Left lung (tissue), 4 donors: ENCODE measurements at regions not wholly inside any gene's neighbourhood (a gene's known extent, or its start where the extent isn't known, plus 50 kb on each side); places are given as distances from the start of the nearest gene placed in this dataset.

Experiments used
- ATAC-seq: fragments of 200-7000 bp; cut with Tn5 transposase; one replicate; pipeline ENCODE4 v1.9.1; 2020; ENCODE audit warnings: moderate library complexity
- DNase-seq, 4 donors: peaks; one replicate each; pipeline ENCODE4 v3.0.0-alpha.2; 2013 to 2020
- H3K27ac ChIP-seq, 2 donors: fragments of 200-600 bp; sonication (generic) in 1 of 2; one replicate each; pipeline versions ENCODE4 v1.5.0 to v1.8.0; 2020 to 2021
- H3K27me3 ChIP-seq, 2 donors: fragments of 200-600 bp; sonication (generic) in 1 of 2; one replicate each; pipeline versions ENCODE4 v1.5.0 to v1.8.0; 2020 to 2021
- H3K36me3 ChIP-seq, 2 donors: fragments of 200-600 bp; sonication (generic) in 1 of 2; one replicate each; pipeline versions ENCODE4 v1.5.0 to v1.8.0; 2020 to 2021
- H3K4me1 ChIP-seq, 2 donors: fragments of 200-600 bp; one replicate each; pipeline ENCODE4 v1.8.0; 2021
- H3K4me3 ChIP-seq, 2 donors: fragments of 200-600 bp; sonication (generic) in 1 of 2; one replicate each; pipeline versions ENCODE4 v1.5.0 to v1.8.0; 2020 to 2021; ENCODE audit warnings: mild to moderate bottlenecking in 1 of 2
- H3K9me3 ChIP-seq, 2 donors: fragments of 200-600 bp; sonication (generic) in 1 of 2; one replicate each; pipeline versions ENCODE4 v1.5.0 to v1.8.0; 2020 to 2021
- intact Hi-C, 2 donors: fragments of 100-400 bp; cut with DNase I; formaldehyde crosslinking; loops; one replicate each; pipeline versions ENCODE4 v1.11.2 to v1.14.2; 2022
- TF ChIP-seq, protein P1 (sequence below), 2 donors: fragments of 200-600 bp; sonication (generic) in 1 of 2; IDR thresholded peaks; one replicate each; pipeline versions ENCODE4 v1.5.0 to v1.8.0; 2021; ENCODE audit warnings: antibody characterized with exemption in 2 of 2
- donor health status: DM: no; HTN: yes; CAD: no.
- donor health status: DM: no; HTN: no; CAD: no.

DNA sequence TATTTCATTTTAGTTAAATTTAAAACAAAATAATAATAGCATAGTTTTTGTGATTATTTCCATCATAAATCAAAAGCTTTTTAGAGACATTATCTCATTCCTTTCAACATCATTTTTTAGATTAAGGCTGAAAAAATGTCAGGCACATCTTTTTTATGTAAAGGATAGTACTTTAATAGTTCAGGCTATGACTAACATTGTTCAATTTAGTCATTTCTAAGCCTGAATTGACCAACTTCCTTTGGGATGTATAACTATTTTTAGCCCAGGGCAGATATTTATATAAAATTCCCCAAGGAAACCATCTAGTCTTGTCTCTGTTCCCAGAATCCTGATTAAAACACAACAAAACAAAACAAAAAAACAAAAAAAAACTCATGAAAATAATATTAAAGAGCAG is 145.6 kb upstream of the PCDH18 start:
- TF ChIP-seq, protein P1, sequence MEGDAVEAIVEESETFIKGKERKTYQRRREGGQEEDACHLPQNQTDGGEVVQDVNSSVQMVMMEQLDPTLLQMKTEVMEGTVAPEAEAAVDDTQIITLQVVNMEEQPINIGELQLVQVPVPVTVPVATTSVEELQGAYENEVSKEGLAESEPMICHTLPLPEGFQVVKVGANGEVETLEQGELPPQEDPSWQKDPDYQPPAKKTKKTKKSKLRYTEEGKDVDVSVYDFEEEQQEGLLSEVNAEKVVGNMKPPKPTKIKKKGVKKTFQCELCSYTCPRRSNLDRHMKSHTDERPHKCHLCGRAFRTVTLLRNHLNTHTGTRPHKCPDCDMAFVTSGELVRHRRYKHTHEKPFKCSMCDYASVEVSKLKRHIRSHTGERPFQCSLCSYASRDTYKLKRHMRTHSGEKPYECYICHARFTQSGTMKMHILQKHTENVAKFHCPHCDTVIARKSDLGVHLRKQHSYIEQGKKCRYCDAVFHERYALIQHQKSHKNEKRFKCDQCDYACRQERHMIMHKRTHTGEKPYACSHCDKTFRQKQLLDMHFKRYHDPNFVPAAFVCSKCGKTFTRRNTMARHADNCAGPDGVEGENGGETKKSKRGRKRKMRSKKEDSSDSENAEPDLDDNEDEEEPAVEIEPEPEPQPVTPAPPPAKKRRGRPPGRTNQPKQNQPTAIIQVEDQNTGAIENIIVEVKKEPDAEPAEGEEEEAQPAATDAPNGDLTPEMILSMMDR (IDR thresholded peaks at IDR 0.05) = no peak
- DNase-seq (no peak), ATAC-seq (no peak)
- Histone ChIP-seq H3K9me3 (no peaks in the 10 kb centered on the region), H3K4me3 (no peak overlapping the region), H3K4me1 (no peaks in the 10 kb centered on the region), H3K27me3 (no peaks in the 10 kb centered on the region), H3K36me3 (no peaks in the 10 kb centered on the region), H3K27ac (no peak overlapping the region)
- intact Hi-C loops = no loop called here

DNA sequence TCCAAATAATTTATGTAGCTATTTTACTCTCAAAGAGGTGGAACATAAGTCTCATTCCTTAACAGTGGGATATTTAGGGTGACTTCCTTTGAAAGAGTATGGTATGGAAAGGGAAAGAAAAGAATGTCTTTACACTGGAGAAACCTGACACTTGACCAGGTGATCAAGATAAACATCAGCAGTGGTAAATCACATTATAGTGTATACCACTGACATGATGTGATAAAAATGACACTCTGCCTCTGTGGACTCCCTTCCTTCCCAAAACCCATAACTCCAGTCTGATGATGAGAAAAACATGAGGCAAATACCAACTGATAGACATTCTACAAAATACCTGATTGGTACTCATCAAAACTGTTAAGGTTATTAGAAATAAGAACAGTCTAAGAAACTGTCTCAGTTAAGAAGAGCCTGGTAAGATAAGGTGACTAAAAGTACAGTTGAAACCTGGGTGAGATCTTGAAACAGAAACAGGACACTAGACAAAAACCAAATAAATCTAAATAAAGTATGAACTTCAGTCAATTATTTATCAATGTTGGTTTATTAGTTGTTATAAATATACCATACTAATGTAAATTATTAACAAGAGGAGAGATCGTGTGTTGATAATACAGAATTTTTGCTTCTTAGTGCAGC is 144.2 kb upstream of the PCDH18 start:
- no peaks in the 10 kb centered on the region for H3K9me3 ChIP-seq
- no peaks in the 10 kb centered on the region for H3K27me3 ChIP-seq
- TF ChIP-seq, protein P1 (IDR thresholded peaks at IDR 0.05) = no peak
- no peaks in the 10 kb centered on the region for H3K36me3 ChIP-seq
- no peaks in the 10 kb centered on the region for H3K4me1 ChIP-seq
- H3K4me3 ChIP-seq = no peak overlapping the region
- intact Hi-C loops = no loop called here
- no peak for DNase-seq
- no peak for ATAC-seq
- no peak overlapping the region for H3K27ac ChIP-seq

DNA sequence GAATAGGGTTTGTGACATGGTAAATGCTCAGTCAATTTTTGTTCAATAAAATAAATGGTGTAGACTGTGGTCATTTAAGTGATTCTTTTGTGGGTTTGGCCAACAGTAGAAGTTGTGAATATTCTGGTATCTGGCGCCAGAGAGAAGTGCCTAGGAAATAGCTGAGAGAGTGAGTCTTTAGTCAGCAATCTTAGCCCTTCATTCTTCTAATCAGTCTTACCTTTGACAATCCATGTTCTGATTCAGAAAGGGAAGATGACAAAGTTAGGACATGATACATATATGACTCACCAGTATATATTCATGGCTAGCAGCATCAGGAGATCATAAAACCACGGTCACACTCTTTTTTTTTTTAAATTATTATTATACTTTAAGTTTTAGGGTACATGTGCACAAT is 141.8 kb upstream of the PCDH18 start:
- Histone ChIP-seq H3K9me3 (no peaks in the 10 kb centered on the region), H3K4me3 (no peak overlapping the region), H3K27ac (no peak overlapping the region), H3K4me1 (no peaks in the 10 kb centered on the region), H3K27me3 (no peaks in the 10 kb centered on the region), H3K36me3 (no peaks in the 10 kb centered on the region)
- TF ChIP-seq, protein P1 (IDR thresholded peaks at IDR 0.05) = no peak
- intact Hi-C loops = no loop called here
- DNase-seq (no peak), ATAC-seq (no peak)

DNA sequence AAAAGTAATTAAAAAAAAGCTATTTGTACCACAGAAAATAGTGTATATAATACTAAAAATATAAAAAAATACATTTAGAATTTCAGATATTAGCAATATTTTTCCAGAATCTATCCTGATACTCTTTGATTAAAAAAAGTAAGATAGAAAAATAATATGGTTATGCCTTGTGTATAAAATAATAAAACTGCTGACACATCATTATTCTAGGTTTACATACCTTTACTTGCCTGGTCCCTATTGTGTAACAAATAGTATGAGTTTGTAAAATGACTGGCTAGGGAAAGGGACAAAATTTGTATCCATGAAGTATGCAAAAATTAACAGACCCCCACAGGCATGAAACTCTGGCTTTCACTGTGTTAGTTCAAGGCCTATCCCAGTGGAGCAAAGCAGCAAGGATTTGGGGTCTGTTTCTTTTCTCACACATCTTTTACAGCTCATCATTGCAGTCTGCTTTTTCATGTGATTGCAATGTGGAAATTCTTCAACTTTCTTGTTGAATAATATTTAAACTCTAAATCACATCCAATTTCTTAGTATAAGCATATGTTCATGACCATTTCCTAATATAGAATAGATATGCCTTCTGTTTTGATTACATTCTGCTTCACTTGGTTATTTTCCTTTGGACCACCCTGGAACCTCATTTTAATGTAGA is 136.7 kb upstream of the PCDH18 start:
- no peaks in the 10 kb centered on the region for H3K9me3 ChIP-seq
- ATAC-seq = no peak
- TF ChIP-seq, protein P1 (IDR thresholded peaks at IDR 0.05) = no peak
- DNase-seq = peak in 2 of 4 donors; percentile 41 to 55
- H3K4me3 ChIP-seq = no peak overlapping the region
- no peaks in the 10 kb centered on the region for H3K27me3 ChIP-seq
- intact Hi-C loops = no loop called here
- H3K27ac ChIP-seq = no peak overlapping the region
- H3K4me1 ChIP-seq = peaks cover 0 to 3% of the 10 kb centered on the region in 2 donors
- no peaks in the 10 kb centered on the region for H3K36me3 ChIP-seq

DNA sequence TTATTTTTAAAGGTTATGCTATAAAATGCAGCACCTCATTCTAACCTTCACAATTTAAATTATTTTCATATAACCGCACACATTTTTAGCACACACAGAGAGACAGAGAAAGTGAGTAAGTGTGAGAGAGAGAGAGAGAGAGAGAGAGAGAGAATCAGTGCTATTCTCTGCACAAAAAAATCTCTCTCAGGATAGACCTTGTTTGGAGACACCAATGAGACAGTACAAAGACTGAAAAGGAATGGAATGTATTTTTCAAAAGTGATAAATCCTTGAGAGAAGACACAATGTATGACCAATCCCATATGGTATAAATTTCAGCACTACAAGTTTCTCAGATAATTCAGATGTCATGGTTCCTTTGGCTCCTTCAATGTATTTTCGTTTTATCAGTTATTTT is 132.1 kb upstream of the PCDH18 start:
- Histone ChIP-seq H3K27me3 (no peaks in the 10 kb centered on the region), H3K27ac (no peak overlapping the region), H3K4me3 (no peak overlapping the region), H3K36me3 (no peaks in the 10 kb centered on the region), H3K4me1 (peaks cover 0 to 4% of the 10 kb centered on the region in 2 donors), H3K9me3 (no peaks in the 10 kb centered on the region)
- ATAC-seq = no peak
- TF ChIP-seq, protein P1 (IDR thresholded peaks at IDR 0.05) = no peak
- intact Hi-C loops = no loop called here
- DNase-seq = no peak
